ENCODE measurements at regions not wholly inside any gene's neighbourhood (a gene's known extent, or its start where the extent isn't known, plus 50 kb on each side); places are given as distances from the start of the nearest gene placed in this dataset.

GRCh38 chr5:103895738-103896137, 333.1 kb upstream of the NUDT12 start:
- no peaks in the 10 kb centered on the region for H3K79me1 ChIP-seq (ENCODE audit: insufficient read depth, low read depth, low read length, poor library complexity, severe bottlenecking)
- H4K91ac ChIP-seq (ENCODE audit: insufficient read length, low read depth, low read length), result no peak overlapping the region
- H3K36me3 Mint-ChIP-seq (ENCODE audit: insufficient read depth in 1 of 3, low read depth in 3 of 3), result peaks cover 0 to 6% (median 6%) of the 10 kb centered on the region in 3 experiments; a peak in 5 of 7 replicates
- no peak overlapping the region for H3K4ac ChIP-seq (ENCODE audit: low read depth, low read length)
- H3K4me1 Mint-ChIP-seq, result peaks cover 5 to 7% of the 10 kb centered on the region in 2 experiments
- H3K14ac ChIP-seq (ENCODE audit: insufficient read depth, low read length), result no peak overlapping the region
- H3K27me3 Mint-ChIP-seq (ENCODE audit: low read depth), result no peaks in the 10 kb centered on the region
- H4K5ac ChIP-seq (ENCODE audit: insufficient read length, low read depth, low read length), result no peak overlapping the region
- TF ChIP-seq CTCF (conservative IDR thresholded peaks at IDR 0.05), result no peak
- H3K23ac ChIP-seq (ENCODE audit: insufficient read length, low read depth, low read length), result no peak overlapping the region
- no peak overlapping the region for H2AK5ac ChIP-seq (ENCODE audit: insufficient read length, low read length)
- H2BK20ac ChIP-seq (ENCODE audit: low read depth, low read length, poor library complexity, severe bottlenecking), result no peak overlapping the region
- H3K9me3 ChIP-seq (ENCODE audit: control insufficient read depth, low read depth, low read length), result no peaks in the 10 kb centered on the region
- H3T11ph ChIP-seq (ENCODE audit: low read length), result no peak overlapping the region
- H3K27ac ChIP-seq (ENCODE audit: insufficient read length, low read depth, low read length), result no peak overlapping the region
- H3K27me3 ChIP-seq (ENCODE audit: insufficient read depth, low read length), result no peaks in the 10 kb centered on the region
- H2BK120ac ChIP-seq (ENCODE audit: low read depth, low read length, poor library complexity, severe bottlenecking), result no peak overlapping the region
- H2BK5ac ChIP-seq (ENCODE audit: insufficient read length, low read length), result no peak overlapping the region
- no peak overlapping the region for H3K9ac ChIP-seq (ENCODE audit: extremely low read depth, insufficient read length, low read length)
- peaks cover 0 to 5% of the 10 kb centered on the region in 2 experiments; a peak in 4 of 5 replicates for H3K9me3 Mint-ChIP-seq
- no peak overlapping the region for H3K4me2 ChIP-seq (ENCODE audit: insufficient read depth, insufficient read length, low read length)
- H2BK15ac ChIP-seq (ENCODE audit: low read depth, low read length), result no peak overlapping the region
- H3K4me3 Mint-ChIP-seq, result no peak overlapping the region
- H3K23me2 ChIP-seq (ENCODE audit: insufficient read length, low read depth, low read length, poor library complexity, severe bottlenecking), result no peaks in the 10 kb centered on the region
- no peak overlapping the region for H3K18ac ChIP-seq (ENCODE audit: insufficient read length, low read depth, low read length)
- no peak overlapping the region for H4K8ac ChIP-seq (replicated peaks; ENCODE audit: insufficient read length, low read depth, low read length)
- no peaks in the 10 kb centered on the region for H3K4me1 ChIP-seq (ENCODE audit: insufficient read depth, low read length)
- DNase-seq, result no peak
- WGBS (ENCODE audit: extremely low coverage, insufficient read length, low lambda C conversion rate), result no CpG with 5 or more reads among the region's 2 CpGs
- H2AFZ ChIP-seq (ENCODE audit: low read length), result no peak overlapping the region
- H3K27ac Mint-ChIP-seq, result no peak overlapping the region
- no peaks in the 10 kb centered on the region for H4K20me1 ChIP-seq (ENCODE audit: control insufficient read depth, insufficient read depth, insufficient read length)
- no peaks in the 10 kb centered on the region for H3K79me2 ChIP-seq (ENCODE audit: insufficient read depth, low read length)
- H3K56ac ChIP-seq (ENCODE audit: insufficient read length, low read depth, low read length), result no peak overlapping the region
- no peak overlapping the region for H2BK12ac ChIP-seq (ENCODE audit: insufficient read length, low read depth, low read length)
